Esophagus (tissue), 2 donors: ENCODE measurements at regions not wholly inside any gene's neighbourhood (a gene's known extent, or its start where the extent isn't known, plus 50 kb on each side); places are given as distances from the start of the nearest gene placed in this dataset.

Experiments
- H3K27ac ChIP-seq, 2 donors: one replicate each; pipeline ENCODE4 v1.5.1; 2013; ENCODE audit warnings: low read depth in 2 of 2, mild to moderate bottlenecking in 2 of 2, inconsistent platforms in 1 of 2, low read length in 1 of 2, moderate library complexity in 1 of 2
- H3K27me3 ChIP-seq, 2 donors: one replicate each; pipeline ENCODE4 v1.6.1; 2013; ENCODE audit warnings: low read length in 2 of 2, control low read depth in 1 of 2, mild to moderate bottlenecking in 1 of 2; ENCODE audit not compliant: insufficient read depth in 2 of 2, control insufficient read depth in 1 of 2
- H3K36me3 ChIP-seq, 2 donors: one replicate each; pipeline ENCODE4 v1.6.1; 2013; ENCODE audit warnings: low read length in 1 of 2; ENCODE audit not compliant: control insufficient read depth in 2 of 2, insufficient read depth in 2 of 2
- H3K4me1 ChIP-seq, 2 donors: one replicate each; pipeline ENCODE4 v1.6.1; 2013; ENCODE audit warnings: low read length in 1 of 2; ENCODE audit not compliant: control insufficient read depth in 2 of 2, insufficient read depth in 2 of 2
- H3K4me3 ChIP-seq, 2 donors: one replicate each; pipeline ENCODE4 v1.5.1; 2013; ENCODE audit warnings: low read length in 2 of 2, mild to moderate bottlenecking in 2 of 2, low read depth in 1 of 2, moderate library complexity in 1 of 2
- H3K9me3 ChIP-seq, 2 donors: one replicate each; pipeline ENCODE4 v1.6.1; 2013; ENCODE audit warnings: mild to moderate bottlenecking in 2 of 2, low read depth in 1 of 2, low read length in 1 of 2, moderate library complexity in 1 of 2; ENCODE audit not compliant: control insufficient read depth in 2 of 2, insufficient read depth in 1 of 2
- WGBS, 2 donors: extraction: QIAGEN DNeasy Blood & Tissue Kit; methylation state at CpG; one replicate each; pipeline ENCODE4 v1.1.7; 2013; 5-methylcytosine and 5-hydroxymethylcytosine counted together
- donor health status: healthy with polysubstance abuse.
- donor health status: Bipolar disorder and iron deficiency.

DNA sequence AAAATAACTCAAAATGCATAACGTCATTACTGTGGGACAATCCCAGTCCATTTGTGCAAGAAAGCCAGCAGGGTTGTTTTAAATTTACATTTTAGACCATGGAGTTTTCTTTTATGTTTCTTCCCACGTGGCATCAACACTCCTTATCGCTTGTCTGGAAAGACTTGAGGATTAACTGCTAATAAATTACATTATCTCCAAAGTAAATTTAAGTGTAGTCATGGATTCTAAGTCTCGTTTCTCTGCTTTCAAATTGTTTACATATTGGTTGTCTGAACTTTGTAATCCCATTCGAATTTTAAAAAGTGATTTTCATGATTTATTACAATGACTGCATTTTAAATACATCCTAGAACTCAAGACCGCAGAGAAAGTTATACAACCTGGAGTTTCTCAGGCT, 119.3 kb upstream of the ADAMTS5 start:
- no peaks in the 10 kb centered on the region for H3K36me3 ChIP-seq
- no peaks in the 10 kb centered on the region for H3K4me1 ChIP-seq
- no peak overlapping the region for H3K4me3 ChIP-seq
- no peaks in the 10 kb centered on the region for H3K9me3 ChIP-seq
- H3K27me3 ChIP-seq: no peaks in the 10 kb centered on the region
- WGBS, 2 donors: 51 to 55% methylated on average over 6 of the region's 6 CpGs
- no peak overlapping the region for H3K27ac ChIP-seq

DNA sequence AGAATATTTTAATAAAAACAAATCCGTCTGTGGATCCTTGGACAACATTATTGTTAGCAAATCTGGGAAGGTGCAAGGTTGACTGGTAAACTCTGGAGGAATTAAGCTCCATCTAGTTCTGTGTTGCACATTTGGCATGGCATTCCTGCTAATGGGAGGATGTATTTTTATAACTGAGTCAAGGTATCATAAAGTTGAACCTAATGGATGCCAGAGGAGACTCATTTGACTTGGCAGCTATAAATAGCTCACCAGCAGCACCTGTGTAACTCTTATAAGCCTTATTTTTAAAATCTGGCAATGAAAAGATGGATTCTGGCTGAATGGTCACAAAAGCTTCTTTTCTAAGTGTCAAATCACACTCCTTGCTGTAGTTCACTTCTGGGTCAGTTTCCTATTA, 118.5 kb upstream of the ADAMTS5 start:
- H3K4me1 ChIP-seq: no peaks in the 10 kb centered on the region
- WGBS, 2 donors: 89 to 94% methylated on average over 1 of the region's 1 CpG
- H3K36me3 ChIP-seq: no peaks in the 10 kb centered on the region
- no peaks in the 10 kb centered on the region for H3K9me3 ChIP-seq
- no peak overlapping the region for H3K27ac ChIP-seq
- no peak overlapping the region for H3K4me3 ChIP-seq
- no peaks in the 10 kb centered on the region for H3K27me3 ChIP-seq

DNA sequence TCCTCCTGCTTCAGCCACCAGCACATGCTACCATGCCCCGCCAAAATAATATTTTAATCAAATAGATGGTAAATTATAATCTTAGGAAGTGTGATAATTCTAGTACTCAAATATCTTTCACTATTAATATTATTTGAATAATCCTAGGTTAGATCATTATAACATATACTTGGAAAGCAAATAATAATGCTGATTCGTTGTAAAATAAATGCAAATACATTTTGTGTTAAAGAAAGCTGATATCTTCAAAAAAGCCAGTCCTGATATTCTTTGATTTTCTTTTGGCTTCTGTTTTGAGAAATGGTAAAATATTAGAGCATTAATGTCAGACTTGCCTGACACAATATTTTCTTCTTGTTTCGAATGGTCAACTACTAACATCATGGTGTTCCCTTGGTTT, 116.3 kb upstream of the ADAMTS5 start:
- H3K4me1 ChIP-seq: no peaks in the 10 kb centered on the region
- no peaks in the 10 kb centered on the region for H3K9me3 ChIP-seq
- 87 to 91% methylated on average over 3 of the region's 3 CpGs for WGBS, 2 donors
- H3K36me3 ChIP-seq: no peaks in the 10 kb centered on the region
- H3K27ac ChIP-seq: no peak overlapping the region
- no peak overlapping the region for H3K4me3 ChIP-seq
- H3K27me3 ChIP-seq: no peaks in the 10 kb centered on the region

DNA sequence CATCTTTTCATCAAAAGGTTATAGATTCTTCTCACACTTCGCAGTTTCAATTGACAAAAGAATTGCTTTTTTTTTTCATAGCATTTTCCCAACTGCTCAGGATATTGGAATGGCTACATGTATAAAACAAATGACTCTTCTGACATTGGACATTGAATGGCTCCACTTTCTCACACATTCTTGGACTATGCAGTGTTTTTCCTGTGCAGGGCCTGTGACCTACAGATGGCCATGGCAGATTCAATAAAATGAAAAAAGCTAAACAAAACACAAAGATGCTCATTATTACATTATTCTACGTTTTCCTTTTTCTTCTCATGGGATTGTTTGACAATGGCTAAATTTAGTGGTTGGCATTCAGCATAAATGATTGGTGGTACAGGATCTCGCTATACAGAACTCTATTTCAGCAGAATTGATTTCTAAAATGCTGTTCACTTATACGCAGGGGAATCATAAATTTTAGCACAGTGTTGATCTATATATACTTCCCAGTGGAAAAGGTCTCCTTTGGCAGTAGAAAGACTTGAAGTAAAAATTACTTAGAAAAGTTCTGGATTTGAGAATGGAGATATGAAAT, 115.6 kb upstream of the ADAMTS5 start:
- no peaks in the 10 kb centered on the region for H3K36me3 ChIP-seq
- no peaks in the 10 kb centered on the region for H3K9me3 ChIP-seq
- H3K4me1 ChIP-seq: no peaks in the 10 kb centered on the region
- H3K27ac ChIP-seq: no peak overlapping the region
- H3K4me3 ChIP-seq: no peak overlapping the region
- WGBS, 2 donors: 77 to 78% methylated on average over 4 of the region's 4 CpGs
- H3K27me3 ChIP-seq: no peaks in the 10 kb centered on the region

DNA sequence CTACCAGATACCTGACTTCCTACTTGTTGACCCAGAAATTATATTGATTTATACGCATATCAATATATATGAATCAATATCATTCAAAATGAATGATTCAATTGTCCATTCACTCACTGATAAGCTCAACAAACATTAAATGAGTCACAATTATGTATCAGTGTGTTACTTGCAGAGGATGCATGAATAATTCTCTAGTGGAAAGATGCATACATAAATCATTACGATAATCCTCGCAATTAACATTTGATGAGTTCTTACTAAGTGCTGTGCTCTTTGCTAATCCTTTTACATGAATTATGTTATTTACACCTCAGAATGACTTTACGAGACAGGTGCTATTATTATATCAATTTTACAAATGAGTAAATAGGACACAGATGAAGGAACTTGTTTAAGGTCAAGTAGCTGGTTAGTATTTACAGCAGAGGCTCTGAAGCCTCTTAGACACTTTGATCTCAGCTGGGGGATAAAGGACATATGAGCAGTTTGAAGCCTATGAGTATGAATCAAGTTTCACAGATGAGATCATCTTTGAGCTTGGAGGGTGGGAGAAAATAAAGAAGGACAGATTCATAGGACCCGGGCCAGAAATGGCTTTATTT, 112.8 kb upstream of the ADAMTS5 start:
- H3K27me3 ChIP-seq: no peaks in the 10 kb centered on the region
- H3K4me1 ChIP-seq: no peaks in the 10 kb centered on the region
- no peaks in the 10 kb centered on the region for H3K9me3 ChIP-seq
- no peak overlapping the region for H3K27ac ChIP-seq
- 87 to 92% methylated on average over 5 of the region's 5 CpGs for WGBS, 2 donors
- H3K4me3 ChIP-seq: no peak overlapping the region
- no peaks in the 10 kb centered on the region for H3K36me3 ChIP-seq

DNA sequence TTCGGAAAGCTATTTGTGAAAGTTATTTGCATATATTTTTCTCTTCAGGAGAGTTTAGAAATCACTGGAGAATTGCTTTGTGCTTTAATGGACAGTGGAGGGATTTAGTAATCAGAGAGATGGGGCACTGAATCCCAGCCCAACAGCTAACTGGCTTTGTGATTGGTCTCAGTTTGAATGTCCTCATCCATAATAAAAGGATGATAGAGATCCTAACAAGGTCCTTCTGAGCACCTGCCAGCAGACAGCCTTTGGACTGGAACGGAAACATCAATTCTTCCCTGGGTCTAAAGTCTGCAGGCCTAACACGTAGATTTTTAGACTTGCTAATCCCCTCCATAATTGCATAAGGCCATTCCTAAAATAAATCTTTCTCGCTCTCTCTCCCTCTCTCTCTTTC, 112.0 kb upstream of the ADAMTS5 start:
- Histone ChIP-seq H3K9me3 (no peaks in the 10 kb centered on the region), H3K4me1 (no peaks in the 10 kb centered on the region), H3K4me3 (no peak overlapping the region), H3K36me3 (no peaks in the 10 kb centered on the region), H3K27me3 (no peaks in the 10 kb centered on the region), H3K27ac (no peak overlapping the region)
- WGBS, 2 donors: 72 to 84% methylated on average over 4 of the region's 4 CpGs

DNA sequence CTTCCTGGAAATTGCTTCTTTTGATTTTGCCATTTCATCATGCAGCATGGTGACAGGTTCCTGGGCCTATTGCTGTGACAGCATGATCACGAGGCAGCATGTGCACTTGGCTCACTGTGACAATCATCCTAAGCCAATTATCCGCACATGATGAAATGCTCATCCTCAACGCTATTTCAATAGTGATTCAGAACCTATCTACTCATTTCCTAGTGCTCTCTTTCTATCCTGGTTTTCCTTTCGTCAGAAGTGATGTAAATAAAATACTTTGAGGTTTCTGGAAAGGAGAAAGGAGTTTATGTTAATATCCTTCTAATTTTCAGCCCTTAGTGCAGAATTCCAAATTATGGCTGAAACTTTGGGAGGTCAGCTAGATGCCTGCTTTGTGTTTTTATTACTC, 110.6 kb upstream of the ADAMTS5 start:
- H3K27ac ChIP-seq: no peak overlapping the region
- 84 to 85% methylated on average over 4 of the region's 4 CpGs for WGBS, 2 donors

DNA sequence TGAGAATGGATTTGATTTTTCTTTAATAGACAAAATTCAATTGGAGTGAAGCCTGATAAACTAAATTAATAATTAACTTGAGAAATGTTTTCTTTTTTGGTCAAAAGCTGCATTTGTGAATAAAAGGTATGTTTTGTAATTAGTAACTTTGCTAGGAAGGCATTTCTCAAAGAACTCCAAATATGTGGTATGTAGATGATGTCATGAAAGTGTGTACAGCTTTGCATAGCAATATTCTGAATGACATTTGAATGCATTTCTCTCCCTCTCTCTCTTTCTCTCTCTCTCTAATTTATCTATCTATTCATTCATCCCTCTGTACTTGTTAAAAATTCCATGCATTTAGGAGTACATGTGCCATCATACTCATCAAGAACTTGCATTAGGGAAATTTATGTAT, 109.1 kb upstream of the ADAMTS5 start:
- no peak overlapping the region for H3K27ac ChIP-seq
- no peak overlapping the region for H3K4me3 ChIP-seq
- H3K27me3 ChIP-seq: no peaks in the 10 kb centered on the region
- H3K9me3 ChIP-seq: no peaks in the 10 kb centered on the region
- no peaks in the 10 kb centered on the region for H3K36me3 ChIP-seq
- H3K4me1 ChIP-seq: no peaks in the 10 kb centered on the region

More for the DNA sequence above, 110.6 kb upstream of the ADAMTS5 start:
- Histone ChIP-seq H3K4me1 (no peaks in the 10 kb centered on the region), H3K4me3 (no peak overlapping the region), H3K36me3 (no peaks in the 10 kb centered on the region), H3K9me3 (no peaks in the 10 kb centered on the region), H3K27me3 (no peaks in the 10 kb centered on the region)

DNA sequence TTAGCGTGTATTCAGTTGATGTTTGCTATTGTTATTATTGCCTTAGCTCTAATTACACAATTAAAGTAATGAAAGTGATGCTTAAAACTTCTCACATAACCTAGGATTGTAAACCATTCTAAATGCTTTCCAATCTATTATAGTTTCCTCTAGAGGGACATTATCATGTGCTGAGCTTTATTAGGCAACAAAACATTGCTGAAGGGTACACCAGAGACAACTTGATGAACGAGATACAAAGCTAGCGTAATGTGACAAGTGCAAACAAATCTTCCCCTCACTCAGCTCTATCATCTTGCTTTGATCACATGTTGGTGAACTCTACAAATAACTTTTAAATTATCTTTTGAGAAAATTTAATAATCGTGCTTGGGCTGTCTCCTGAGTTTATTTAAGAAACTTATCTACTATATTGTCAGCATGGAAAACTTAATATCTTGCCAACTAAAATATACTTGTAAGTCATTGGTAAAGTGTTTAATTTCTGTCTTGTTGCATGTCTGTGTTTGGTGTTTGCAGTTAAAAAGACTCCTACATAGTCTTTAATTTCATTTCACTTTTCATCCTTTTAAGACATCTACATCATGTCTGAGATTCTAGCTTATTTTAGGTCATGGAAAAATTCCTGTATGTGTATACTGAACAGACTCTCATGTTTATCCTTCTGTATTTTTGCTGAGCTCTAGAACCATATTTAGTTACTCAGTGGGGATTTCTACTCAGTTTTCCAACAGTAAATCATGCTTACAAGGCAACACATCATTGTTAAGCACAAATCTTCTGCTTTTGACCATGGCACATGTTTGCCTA, 104.2 kb upstream of the ADAMTS5 start:
- WGBS, 2 donors: 35 to 43% methylated on average over 4 of the region's 4 CpGs
- Histone ChIP-seq H3K4me1 (no peaks in the 10 kb centered on the region), H3K27ac (no peak overlapping the region), H3K27me3 (no peaks in the 10 kb centered on the region), H3K9me3 (no peaks in the 10 kb centered on the region), H3K36me3 (no peaks in the 10 kb centered on the region), H3K4me3 (no peak overlapping the region)

DNA sequence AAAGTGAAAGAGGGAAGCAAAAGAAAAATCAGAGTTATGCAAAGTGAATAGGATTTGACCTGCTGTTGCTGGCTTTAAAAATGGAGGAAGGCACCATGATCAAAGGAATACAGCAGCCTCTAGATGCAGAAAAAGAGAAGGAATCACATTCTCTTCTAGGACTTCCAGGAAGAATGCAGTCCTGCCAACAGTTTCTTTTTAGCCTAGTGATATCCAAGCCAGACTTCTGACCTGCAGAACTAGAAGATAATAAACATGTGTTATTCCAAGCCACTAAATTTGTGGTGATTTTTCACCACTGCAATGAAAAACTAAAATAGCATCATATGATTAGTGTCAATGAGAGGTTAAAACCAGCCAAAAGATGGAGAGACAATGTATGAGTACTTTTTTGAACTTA, 101.9 kb upstream of the ADAMTS5 start:
- H3K27ac ChIP-seq: no peak overlapping the region
- no peak overlapping the region for H3K4me3 ChIP-seq
- no peaks in the 10 kb centered on the region for H3K36me3 ChIP-seq
- H3K4me1 ChIP-seq: no peaks in the 10 kb centered on the region
- H3K9me3 ChIP-seq: no peaks in the 10 kb centered on the region
- no peaks in the 10 kb centered on the region for H3K27me3 ChIP-seq
